H9 (cell line): ENCODE measurements at regions not wholly inside any gene's neighbourhood (a gene's known extent, or its start where the extent isn't known, plus 50 kb on each side); places are given as distances from the start of the nearest gene placed in this dataset.

ENCODE experiments used
- DNase-seq: peaks from one replicate; pipeline ENCODE4 v3.0.0-alpha.2; 2017
- H2AFZ ChIP-seq: one replicate; pipeline ENCODE4 v1.6.1; 2013; ENCODE audit warnings: mild to moderate bottlenecking, low read length, control low read depth, moderate library complexity
- H2AK5ac ChIP-seq: 2 replicates; pipeline ENCODE4 v1.6.1; 2013; ENCODE audit warnings: low read length, control low read depth, mixed read lengths; ENCODE audit not compliant: insufficient read length
- H2BK120ac ChIP-seq: one replicate; pipeline ENCODE4 v1.6.1; 2013; ENCODE audit warnings: low read depth, mild to moderate bottlenecking, low read length, control low read depth, inconsistent platforms; ENCODE audit not compliant: poor library complexity, severe bottlenecking
- H2BK12ac ChIP-seq: 2 replicates; pipeline ENCODE4 v1.6.1; 2013; ENCODE audit warnings: low read length, control low read depth, mixed read lengths, low read depth; ENCODE audit not compliant: insufficient read length
- H2BK15ac ChIP-seq: 2 replicates; pipeline ENCODE4 v1.6.1; 2013; ENCODE audit warnings: low read depth, low read length, control low read depth
- H2BK20ac ChIP-seq: one replicate; pipeline ENCODE4 v1.6.1; 2013; ENCODE audit warnings: low read depth, mild to moderate bottlenecking, low read length, control low read depth, inconsistent platforms; ENCODE audit not compliant: poor library complexity, severe bottlenecking
- H2BK5ac ChIP-seq: 2 replicates; pipeline ENCODE4 v1.6.1; 2013; ENCODE audit warnings: low read length, control low read depth, mixed read lengths; ENCODE audit not compliant: insufficient read length
- H3K14ac ChIP-seq: 2 replicates; pipeline ENCODE4 v1.6.1; 2013; ENCODE audit warnings: low read length, control low read depth; ENCODE audit not compliant: insufficient read depth
- H3K18ac ChIP-seq: 2 replicates; pipeline ENCODE4 v1.6.1; 2013; ENCODE audit warnings: low read depth, mild to moderate bottlenecking, mixed read lengths, low read length, control low read depth; ENCODE audit not compliant: insufficient read length
- H3K23ac ChIP-seq: 2 replicates; pipeline ENCODE4 v1.6.1; 2013; ENCODE audit warnings: low read length, control low read depth, mixed read lengths, low read depth; ENCODE audit not compliant: insufficient read length
- H3K23me2 ChIP-seq: 2 replicates; pipeline ENCODE4 v1.6.1; 2013; ENCODE audit warnings: low read depth, mild to moderate bottlenecking, mixed read lengths, low read length, control low read depth; ENCODE audit not compliant: insufficient read length, poor library complexity, severe bottlenecking
- H3K27ac ChIP-seq: 2 replicates; pipeline ENCODE4 v1.5.1; 2013; ENCODE audit warnings: low read length, control low read depth, mixed read lengths, low read depth; ENCODE audit not compliant: insufficient read length
- H3K27me3 ChIP-seq: 2 replicates; pipeline ENCODE4 v1.6.1; 2013; ENCODE audit warnings: low read length, control low read depth, inconsistent platforms; ENCODE audit not compliant: insufficient read depth
- H3K4ac ChIP-seq: 2 replicates; pipeline ENCODE4 v1.6.1; 2013; ENCODE audit warnings: low read depth, mild to moderate bottlenecking, control low read depth, inconsistent platforms, low read length, moderate library complexity
- H3K4me1 ChIP-seq: 2 replicates; pipeline ENCODE4 v1.6.1; 2013; ENCODE audit warnings: low read length, control low read depth, inconsistent platforms; ENCODE audit not compliant: insufficient read depth
- H3K4me2 ChIP-seq: 2 replicates; pipeline ENCODE4 v1.6.1; 2013; ENCODE audit warnings: low read length, control low read depth, mixed read lengths; ENCODE audit not compliant: insufficient read length, insufficient read depth
- H3K56ac ChIP-seq: 2 replicates; pipeline ENCODE4 v1.6.1; 2013; ENCODE audit warnings: low read depth, mild to moderate bottlenecking, mixed read lengths, low read length, control low read depth; ENCODE audit not compliant: insufficient read length
- H3K79me1 ChIP-seq: 2 replicates; pipeline ENCODE4 v1.6.1; 2013; ENCODE audit warnings: low read depth, mild to moderate bottlenecking, moderate library complexity, low read length, control low read depth, inconsistent platforms; ENCODE audit not compliant: insufficient read depth, poor library complexity, severe bottlenecking
- H3K79me2 ChIP-seq: 2 replicates; pipeline ENCODE4 v1.6.1; 2013; ENCODE audit warnings: low read length, control low read depth, inconsistent platforms; ENCODE audit not compliant: insufficient read depth
- H3K9ac ChIP-seq: 2 replicates; pipeline ENCODE4 v1.6.1; 2013; ENCODE audit warnings: low read length, control low read depth, mixed read lengths; ENCODE audit not compliant: insufficient read length; ENCODE audit errors: extremely low read depth
- H3K9me3 ChIP-seq: one replicate; pipeline ENCODE4 v1.6.1; 2013; ENCODE audit warnings: low read depth, low read length, inconsistent platforms; ENCODE audit not compliant: control insufficient read depth
- H3T11ph ChIP-seq: one replicate; pipeline ENCODE4 v1.6.1; 2013; ENCODE audit warnings: mild to moderate bottlenecking, low read length, control low read depth, inconsistent platforms
- H4K20me1 ChIP-seq: one replicate; pipeline ENCODE4 v1.6.1; 2013; ENCODE audit not compliant: control insufficient read depth, insufficient read length, insufficient read depth
- H4K5ac ChIP-seq: 2 replicates; pipeline ENCODE4 v1.6.1; 2013; ENCODE audit warnings: low read depth, mild to moderate bottlenecking, mixed read lengths, low read length, control low read depth; ENCODE audit not compliant: insufficient read length
- H4K8ac ChIP-seq: replicated peaks from 2 replicates; pipeline ENCODE4 v1.6.1; 2013; ENCODE audit warnings: low read length, control low read depth, mixed read lengths, low read depth; ENCODE audit not compliant: insufficient read length
- H4K91ac ChIP-seq: 2 replicates; pipeline ENCODE4 v1.6.1; 2013; ENCODE audit warnings: low read depth, mild to moderate bottlenecking, moderate library complexity, mixed read lengths, low read length, control low read depth; ENCODE audit not compliant: insufficient read length
- H3K27ac Mint-ChIP-seq, 3 experiments: 2 replicates in 2 of 3; 3 replicates in 1 of 3; pipeline ENCODE4 v1.8.0; 2020 to 2021; ENCODE audit warnings: mixed read lengths in 3 of 3, mild to moderate bottlenecking in 1 of 3, moderate library complexity in 1 of 3
- H3K27me3 Mint-ChIP-seq: 2 replicates; pipeline ENCODE4 v1.8.0; 2021; ENCODE audit warnings: low read depth, mild to moderate bottlenecking, moderate library complexity, mixed read lengths
- H3K36me3 Mint-ChIP-seq, 3 experiments: 2 replicates in 2 of 3; 3 replicates in 1 of 3; pipeline ENCODE4 v1.8.0; 2020 to 2021; ENCODE audit warnings: low read depth in 3 of 3, mixed read lengths in 3 of 3; ENCODE audit not compliant: insufficient read depth in 1 of 3
- H3K4me1 Mint-ChIP-seq, 2 experiments: 2 replicates each; pipeline ENCODE4 v1.8.0; 2020; ENCODE audit warnings: mixed read lengths in 2 of 2
- H3K4me3 Mint-ChIP-seq, 2 experiments: 2 replicates in 1 of 2; 3 replicates in 1 of 2; pipeline ENCODE4 v1.8.0; 2020 to 2021; ENCODE audit warnings: mild to moderate bottlenecking in 2 of 2, mixed read lengths in 2 of 2, moderate library complexity in 1 of 2
- H3K9me3 Mint-ChIP-seq, 2 experiments: 2 replicates in 1 of 2; 3 replicates in 1 of 2; pipeline ENCODE4 v1.8.0; 2020; ENCODE audit warnings: mild to moderate bottlenecking in 2 of 2, mixed read lengths in 2 of 2, moderate library complexity in 1 of 2
- WGBS: extraction: QIAGEN DNeasy Blood & Tissue Kit; methylation state at CpG from one replicate; pipeline ENCODE4 v1.1.7; 2013; ENCODE audit warnings: missing lambda C conversion rate, low lambda C conversion rate, mixed read lengths; ENCODE audit not compliant: insufficient read length; ENCODE audit errors: extremely low coverage; 5-methylcytosine and 5-hydroxymethylcytosine counted together
- TF ChIP-seq, protein P1 (sequence below): fragments of 200-600 bp; sonication (generic); conservative IDR thresholded peaks from 3 replicates; pipeline ENCODE4 v1.8.0; 2021; ENCODE audit warnings: antibody characterized with exemption, mild to moderate bottlenecking

- no peak overlapping the region for H4K5ac ChIP-seq
- H3K79me1 ChIP-seq = no peaks in the 10 kb centered on the region
- no peak overlapping the region for H4K91ac ChIP-seq
- H3K27me3 ChIP-seq = no peaks in the 10 kb centered on the region
- H3K4ac ChIP-seq = no peak overlapping the region
- Mint-ChIP-seq H3K4me1 (peaks cover 12 to 13% of the 10 kb centered on the region in 2 experiments), H3K27ac (no peak overlapping the region; a peak in 1 of 7 replicates), H3K27me3 (no peaks in the 10 kb centered on the region; the same call in 1 of the 2 replicates), H3K36me3 (no peaks in the 10 kb centered on the region), H3K9me3 (no peaks in the 10 kb centered on the region), H3K4me3 (no peak overlapping the region)
- no peak overlapping the region for H3K56ac ChIP-seq
- H3K4me2 ChIP-seq = peak overlapping the region; percentile 14
- TF ChIP-seq, protein P1, sequence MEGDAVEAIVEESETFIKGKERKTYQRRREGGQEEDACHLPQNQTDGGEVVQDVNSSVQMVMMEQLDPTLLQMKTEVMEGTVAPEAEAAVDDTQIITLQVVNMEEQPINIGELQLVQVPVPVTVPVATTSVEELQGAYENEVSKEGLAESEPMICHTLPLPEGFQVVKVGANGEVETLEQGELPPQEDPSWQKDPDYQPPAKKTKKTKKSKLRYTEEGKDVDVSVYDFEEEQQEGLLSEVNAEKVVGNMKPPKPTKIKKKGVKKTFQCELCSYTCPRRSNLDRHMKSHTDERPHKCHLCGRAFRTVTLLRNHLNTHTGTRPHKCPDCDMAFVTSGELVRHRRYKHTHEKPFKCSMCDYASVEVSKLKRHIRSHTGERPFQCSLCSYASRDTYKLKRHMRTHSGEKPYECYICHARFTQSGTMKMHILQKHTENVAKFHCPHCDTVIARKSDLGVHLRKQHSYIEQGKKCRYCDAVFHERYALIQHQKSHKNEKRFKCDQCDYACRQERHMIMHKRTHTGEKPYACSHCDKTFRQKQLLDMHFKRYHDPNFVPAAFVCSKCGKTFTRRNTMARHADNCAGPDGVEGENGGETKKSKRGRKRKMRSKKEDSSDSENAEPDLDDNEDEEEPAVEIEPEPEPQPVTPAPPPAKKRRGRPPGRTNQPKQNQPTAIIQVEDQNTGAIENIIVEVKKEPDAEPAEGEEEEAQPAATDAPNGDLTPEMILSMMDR = no peak
- peaks cover 2% of the 10 kb centered on the region; the same call in 1 of the 2 replicates for H3K4me1 ChIP-seq
- H4K20me1 ChIP-seq = no peaks in the 10 kb centered on the region
- H3T11ph ChIP-seq = no peak overlapping the region
- no peak overlapping the region for H4K8ac ChIP-seq
- H3K9ac ChIP-seq = no peak overlapping the region
- no peak overlapping the region for H2BK5ac ChIP-seq
- DNase-seq = peak; percentile 26
- no peak overlapping the region for H3K27ac ChIP-seq
- no peaks in the 10 kb centered on the region for H3K23me2 ChIP-seq
- no peak overlapping the region for H3K14ac ChIP-seq
- H3K9me3 ChIP-seq = no peaks in the 10 kb centered on the region
- no peak overlapping the region for H3K23ac ChIP-seq
- no peak overlapping the region for H2BK20ac ChIP-seq
- no peak overlapping the region for H2BK120ac ChIP-seq
- no CpG with 5 or more reads among the region's 2 CpGs for WGBS
- no peak overlapping the region for H2BK15ac ChIP-seq
- no peak overlapping the region for H3K18ac ChIP-seq
- no peaks in the 10 kb centered on the region for H3K79me2 ChIP-seq
- no peak overlapping the region for H2BK12ac ChIP-seq
- H2AK5ac ChIP-seq = no peak overlapping the region
- peak overlapping the region; percentile 98 for H2AFZ ChIP-seq
These were observed 533.3 kb upstream of the GHITM start for GRCh38 chr10:83605783-83606630.
